Dermis microvascular lymphatic vessel endothelial cell (primary cell): ENCODE measurements at regions not wholly inside any gene's neighbourhood (a gene's known extent, or its start where the extent isn't known, plus 50 kb on each side); places are given as distances from the start of the nearest gene placed in this dataset.
"Not testable (repeated sequence)": the region's sequence is repeated elsewhere in the genome, so short reads cannot be mapped to it uniquely, and the experiment has no call there.

Source experiments
- DNase-seq, 2 donors: peaks; one replicate each; pipeline versions ENCODE4 v3.0.0 to v3.0.0-alpha.2; 2010; ENCODE audit warnings: low read depth in 2 of 2

GRCh38 chr17:20938988-20939615 is 103.7 kb downstream of the USP22 start:
- DNase-seq, result no peak

- DNase-seq, result no peak
Measured at GRCh38 chr17:20941872-20942271, 100.9 kb downstream of the USP22 start.

GRCh38 chr17:20944014-20944865 is 98.6 kb downstream of the USP22 start:
- peak in 1 of 2 donors; percentile 26 for DNase-seq

- DNase-seq, result not testable (repeated sequence)
Measured at GRCh38 chr17:20947708-20948107, 95.1 kb downstream of the USP22 start.

- DNase-seq, result no peak
Measured at GRCh38 chr17:20948984-20949777, 93.6 kb downstream of the USP22 start.
